ENCODE measurements at regions not wholly inside any gene's neighbourhood (a gene's known extent, or its start where the extent isn't known, plus 50 kb on each side); places are given as distances from the start of the nearest gene placed in this dataset.
A peak's percentile ranks its signal among the peaks of the same experiment; 100 is the strongest.

DNA sequence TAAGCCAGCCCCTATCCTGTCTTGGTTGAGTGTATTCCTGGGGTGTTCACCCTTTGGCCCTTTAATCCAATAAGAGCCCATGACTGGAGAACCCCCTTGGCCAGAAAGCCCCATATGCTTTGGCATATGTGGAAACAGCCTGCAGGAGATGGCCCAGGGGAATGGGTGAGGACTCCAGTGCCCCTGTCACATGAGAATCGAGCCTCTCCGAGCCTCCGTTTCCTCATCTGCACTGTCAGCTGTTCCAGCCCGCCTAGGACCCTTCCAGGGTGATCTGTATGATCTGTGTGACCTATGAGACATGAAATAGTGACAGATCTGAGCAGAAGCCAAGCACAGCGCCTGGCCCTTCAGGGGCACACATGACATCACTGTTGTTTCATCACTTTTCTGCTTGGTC lies 300.7 kb downstream of the ZNF536 start:
- no peak for DNase-seq

DNA sequence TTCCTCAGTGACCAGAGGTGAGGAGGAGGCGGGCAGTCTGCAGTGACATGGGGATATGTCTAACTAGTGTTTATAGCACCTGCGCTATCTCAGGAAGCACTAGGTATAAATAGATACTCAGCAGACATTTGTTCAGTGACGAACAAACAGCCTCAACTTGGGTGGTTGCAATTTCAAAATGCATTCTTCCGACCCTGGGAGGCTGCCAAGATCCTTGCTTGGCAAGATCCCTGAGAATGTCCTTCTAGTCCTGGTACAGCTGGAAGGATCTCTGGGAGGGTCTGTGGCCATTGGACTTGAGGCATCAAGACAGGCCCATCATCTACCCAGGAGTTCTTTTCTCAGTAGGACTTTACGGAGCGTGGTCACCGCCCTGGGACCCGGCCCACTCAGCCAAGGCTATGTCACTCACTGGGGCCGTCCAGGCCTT lies 299.5 kb downstream of the ZNF536 start:
- DNase-seq, result no peak

DNA sequence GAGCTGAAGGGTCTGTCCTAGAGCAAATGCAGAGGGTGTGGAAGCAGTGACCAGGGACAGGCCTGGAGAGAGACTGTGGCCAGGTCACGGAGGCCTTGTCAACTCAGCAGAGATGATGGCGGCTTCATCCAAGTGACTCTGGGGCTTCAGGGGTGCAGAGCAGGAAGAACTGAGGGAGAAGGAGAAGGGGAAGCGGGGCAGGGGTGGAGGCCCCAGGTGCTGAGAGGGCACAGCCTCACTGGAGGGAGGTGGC lies 299.1 kb downstream of the ZNF536 start:
- DNase-seq, result no peak

DNA sequence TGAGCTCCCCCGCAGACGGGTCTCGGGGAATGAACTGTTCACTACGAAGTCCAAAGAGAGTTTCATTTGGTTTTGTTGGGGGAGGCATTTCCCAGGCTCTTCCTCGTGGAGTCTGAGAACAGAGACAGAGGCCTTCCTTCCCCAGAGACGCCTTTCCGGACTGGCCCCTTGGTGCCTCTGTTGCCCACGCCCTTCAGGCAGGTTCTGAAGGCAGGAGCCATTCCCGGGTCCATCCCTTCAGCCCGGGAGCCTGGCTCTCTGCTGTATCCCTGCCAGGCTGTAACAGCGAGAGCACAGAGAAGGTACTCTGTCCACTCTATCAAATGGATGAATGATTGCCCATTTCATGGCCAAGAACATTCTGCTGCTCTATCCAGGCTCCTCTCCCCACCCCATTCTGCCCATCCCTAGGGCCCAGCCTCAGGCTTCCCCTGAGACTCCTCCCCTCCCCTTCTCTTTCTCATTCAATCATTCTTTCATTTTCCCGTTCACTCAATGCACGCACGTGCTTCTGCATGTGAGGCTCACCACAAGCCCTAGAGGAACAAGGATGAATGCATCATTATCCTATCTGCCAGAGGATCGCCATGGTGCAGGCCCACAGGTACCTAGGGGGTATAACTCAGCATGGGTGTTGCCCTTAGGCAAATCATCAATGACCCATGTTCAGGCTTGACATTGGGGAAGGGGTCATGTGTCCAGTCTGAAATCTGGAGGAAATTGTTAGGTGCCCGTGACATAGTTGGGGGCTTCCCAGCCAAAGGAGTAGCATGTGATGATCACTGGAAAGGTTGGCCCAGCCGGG lies 298.6 kb downstream of the ZNF536 start:
- DNase-seq, result no peak

DNA sequence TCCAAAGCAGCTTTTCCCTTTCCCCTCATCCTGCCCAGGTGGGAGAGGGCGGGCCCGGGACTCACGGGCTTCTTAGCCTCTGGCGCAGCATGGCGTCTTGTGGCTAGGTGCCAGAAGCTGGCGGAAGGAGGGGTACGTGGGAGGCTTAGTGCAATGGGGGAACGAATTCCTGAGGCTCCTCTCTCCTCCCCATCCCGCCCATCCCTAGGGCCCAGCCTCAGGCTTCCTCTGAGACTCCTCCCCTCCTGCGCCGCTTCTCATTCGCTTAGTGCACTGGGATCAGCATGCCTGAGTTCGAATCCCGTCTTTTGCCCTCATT lies 297.8 kb downstream of the ZNF536 start:
- no peak for DNase-seq

DNA sequence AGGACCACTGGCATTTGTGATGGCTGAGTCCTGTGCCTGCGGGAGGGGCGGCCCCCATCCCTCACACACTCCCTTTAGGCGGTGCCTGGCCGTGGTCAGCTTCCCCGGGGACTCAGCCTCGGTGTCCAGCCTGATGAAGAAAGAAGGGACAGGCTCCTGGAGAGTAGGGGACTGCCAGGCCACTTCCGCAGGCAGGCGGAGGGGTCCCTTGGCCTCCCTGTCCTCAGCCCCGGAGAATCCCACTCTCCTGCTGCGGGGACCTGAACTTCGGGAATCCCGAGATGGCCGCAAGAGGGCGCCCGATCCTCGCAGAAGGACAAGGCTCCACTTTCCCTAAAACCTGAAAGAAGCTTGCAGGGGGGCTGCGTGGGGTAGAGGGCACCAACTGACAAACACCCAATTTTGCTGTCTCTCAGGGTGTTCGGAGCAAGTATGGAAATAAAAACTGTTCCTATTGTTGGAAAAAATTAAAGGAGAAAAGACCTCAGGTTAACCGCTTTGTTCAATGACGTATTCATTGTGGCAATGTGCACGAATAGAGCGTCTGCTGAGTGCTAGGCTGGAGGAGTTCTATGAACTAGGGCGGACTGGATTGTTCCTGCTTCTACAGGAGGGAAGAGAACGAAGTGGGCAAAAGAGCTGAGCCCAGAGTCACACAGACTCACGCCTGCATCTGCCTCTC lies 297.3 kb downstream of the ZNF536 start:
- no peak for DNase-seq

DNA sequence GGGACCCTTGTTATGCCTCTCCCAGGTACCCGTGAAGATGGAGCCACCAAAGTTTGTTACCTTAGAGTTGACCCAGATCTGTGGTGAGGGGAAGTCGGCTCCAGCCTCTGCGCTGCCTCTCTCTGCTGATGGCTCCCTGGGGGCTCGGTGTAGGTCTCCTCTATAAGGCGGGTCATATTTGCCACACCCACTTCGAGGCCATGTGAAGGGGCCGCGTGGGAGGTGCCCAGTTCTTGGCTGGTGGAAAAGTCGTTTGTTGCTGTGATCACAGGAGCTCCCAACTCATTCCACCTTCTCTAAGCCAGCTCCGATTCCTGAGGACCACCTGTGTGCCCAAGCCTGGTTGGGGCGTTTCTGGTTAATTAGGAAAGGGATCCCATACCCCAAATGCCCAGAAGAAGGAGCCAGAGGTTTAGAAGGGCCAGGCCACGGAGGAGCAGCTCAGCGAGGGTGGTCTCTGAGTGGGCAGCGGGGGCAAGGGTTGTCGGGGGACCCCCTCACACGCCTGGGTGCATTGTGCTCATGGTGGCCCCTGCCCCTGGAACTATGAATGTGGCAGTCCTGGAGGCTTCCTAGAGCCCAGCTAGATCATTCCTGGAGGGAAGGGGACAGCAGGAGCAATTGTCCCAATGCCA lies 296.5 kb downstream of the ZNF536 start:
- no peak for DNase-seq

DNA sequence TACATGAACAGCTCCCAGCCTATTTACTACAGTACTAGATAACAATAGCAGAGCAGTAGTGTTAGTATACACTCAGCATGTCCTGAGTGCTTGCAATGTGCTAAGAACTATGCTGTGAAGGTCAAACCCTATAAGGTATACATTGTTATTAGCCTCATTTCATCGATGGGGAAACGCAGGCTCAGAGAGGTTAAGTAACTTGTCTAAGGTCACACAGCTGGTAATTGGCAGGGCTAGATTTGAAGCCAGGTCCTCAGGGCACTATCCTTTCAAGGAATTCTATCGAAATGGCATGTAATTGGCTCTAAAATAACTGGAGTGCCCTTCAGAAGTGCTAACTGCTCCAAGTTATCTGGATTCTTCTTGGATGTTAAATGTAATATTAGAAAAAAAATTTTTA lies 295.6 kb downstream of the ZNF536 start:
- DNase-seq, result no peak

DNA sequence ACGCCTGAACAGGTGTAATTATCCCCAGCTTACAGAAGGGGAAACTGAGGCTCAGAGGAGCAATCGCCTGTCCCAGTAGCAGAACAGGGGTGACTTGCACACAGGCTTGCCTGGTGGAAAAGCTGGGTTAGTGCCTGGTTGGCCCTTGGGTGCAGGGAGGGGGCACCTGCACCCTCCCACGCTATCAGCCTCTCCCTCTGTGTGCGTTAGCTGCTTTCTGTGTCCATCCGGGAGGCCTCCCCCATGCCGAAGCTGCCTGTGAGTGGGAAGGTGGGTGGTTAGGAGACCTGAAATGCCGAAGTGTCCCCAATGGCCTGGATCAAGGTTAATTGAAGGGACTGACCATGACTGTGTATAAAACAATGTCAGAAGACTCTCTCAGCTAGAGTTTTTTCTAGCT lies 295.0 kb downstream of the ZNF536 start:
- DNase-seq, result no peak

DNA sequence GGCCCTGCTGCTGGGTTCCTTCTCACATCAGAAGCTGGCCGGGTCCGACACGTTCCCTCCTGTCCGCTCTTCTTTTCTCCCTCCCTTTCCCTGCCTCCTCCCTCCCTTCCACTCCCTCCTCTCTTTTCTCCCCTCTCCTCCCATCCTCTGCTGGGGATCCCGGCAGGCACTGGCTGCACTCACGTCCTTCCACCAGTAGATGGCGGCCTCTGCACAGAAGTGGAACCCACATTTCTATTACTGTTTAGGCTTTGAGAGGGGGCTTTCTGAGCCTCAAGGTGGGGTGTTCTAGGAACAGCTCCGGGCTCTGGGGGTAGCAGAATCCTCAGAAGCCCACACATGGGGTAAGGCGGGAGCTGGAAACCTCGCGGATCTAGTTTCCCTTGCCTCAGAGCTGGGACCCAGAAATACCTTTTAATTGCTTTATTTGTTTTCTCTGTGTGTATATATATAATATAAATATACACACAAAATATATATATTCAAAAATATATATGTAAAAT lies 294.2 kb downstream of the ZNF536 start:
- DNase-seq, result no peak

DNA sequence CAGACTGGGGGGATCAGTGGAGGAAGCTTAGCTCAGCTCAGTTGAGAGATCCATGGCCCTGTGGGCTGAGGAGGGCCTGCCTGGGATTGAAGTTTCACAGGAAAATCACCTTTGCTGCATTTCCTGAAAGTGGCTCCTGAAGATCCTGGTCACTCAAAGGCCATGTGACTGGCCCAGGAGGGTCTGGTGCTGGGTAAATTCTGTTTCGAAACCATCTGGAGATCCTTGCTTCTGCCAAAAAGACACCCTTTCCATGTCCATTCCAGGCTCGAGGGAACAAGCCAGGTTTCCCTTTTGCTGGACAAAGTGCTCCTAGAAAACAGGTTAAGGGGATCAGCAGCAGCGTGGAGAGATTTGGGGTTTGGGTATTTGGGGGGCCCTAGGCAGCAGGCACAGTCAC lies 293.3 kb downstream of the ZNF536 start:
- no peak for DNase-seq

DNA sequence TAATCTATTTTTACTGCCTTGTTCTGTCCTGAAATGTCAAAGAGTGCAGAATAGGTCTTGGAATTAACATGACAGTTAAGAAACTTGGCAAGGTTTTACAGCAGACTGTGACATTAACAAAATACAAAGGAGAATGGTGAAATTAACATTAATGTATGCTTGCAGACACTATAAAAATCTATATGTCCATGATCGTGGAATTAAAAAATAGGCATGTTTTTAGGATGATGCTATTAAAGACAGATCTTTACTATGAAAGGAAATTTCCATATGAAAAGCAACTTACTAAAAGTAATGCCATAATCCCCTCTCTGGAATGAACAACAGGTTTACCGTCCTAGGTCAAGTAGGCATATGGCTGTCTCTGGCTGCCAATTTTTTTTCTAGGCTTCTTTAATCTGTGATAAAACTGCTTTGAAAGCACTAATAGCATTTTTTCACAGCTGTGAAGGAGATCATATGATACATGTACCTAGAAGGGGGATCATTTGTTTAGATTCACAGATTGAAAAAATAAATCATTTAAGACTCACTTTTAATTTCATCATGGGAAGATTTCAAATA lies 291.5 kb downstream of the ZNF536 start:
- DNase-seq, result no peak

DNA sequence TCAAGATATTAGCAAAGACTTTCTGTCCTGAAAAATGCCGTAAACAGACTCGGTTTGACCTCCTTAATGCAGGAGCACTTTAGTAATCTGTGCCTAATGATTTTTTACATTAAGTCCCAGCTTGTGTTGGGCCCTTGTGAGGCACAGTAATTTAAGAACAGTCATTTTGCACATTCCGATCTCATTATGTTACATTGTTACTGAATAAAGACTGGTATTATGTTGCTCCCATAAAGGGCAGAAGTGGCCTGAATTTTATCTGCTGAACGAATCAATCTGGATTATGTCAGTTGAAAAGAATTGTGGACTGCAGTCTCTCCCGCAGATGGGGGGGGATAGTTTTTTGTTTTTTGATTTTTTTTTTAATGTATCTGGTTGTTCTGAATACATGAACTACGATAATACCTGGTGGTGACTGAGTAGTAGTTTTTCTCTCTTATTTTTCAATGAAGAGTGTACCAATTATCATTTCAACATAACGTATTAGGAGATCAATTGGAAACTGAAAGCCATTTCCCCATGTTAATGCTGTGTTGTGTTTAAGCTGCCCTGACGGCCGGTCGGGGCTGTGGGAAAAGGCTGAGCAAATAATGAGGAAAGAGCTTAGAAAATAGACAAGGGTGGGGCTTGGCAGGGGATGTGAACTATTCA lies 290.2 kb downstream of the ZNF536 start:
- DNase-seq, result no peak

DNA sequence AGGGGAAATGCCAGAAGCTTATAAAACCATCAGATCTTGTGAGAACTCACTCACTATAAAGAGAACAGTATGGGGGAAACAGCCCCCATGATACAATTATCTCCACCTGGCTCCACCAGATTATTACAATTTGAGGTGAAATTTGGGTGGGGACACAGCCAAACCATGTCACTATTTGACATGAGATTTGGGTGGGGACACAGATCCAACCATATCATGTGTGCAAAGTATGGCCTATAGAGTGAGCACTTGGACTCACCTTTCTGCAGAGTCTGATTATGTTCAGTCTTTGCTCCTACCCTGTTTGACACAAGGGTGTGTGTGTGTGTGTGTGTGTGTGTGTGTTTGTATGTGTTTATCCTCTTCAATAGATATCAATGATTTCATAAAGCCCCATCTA lies 287.5 kb downstream of the ZNF536 start:
- no peak for DNase-seq

DNA sequence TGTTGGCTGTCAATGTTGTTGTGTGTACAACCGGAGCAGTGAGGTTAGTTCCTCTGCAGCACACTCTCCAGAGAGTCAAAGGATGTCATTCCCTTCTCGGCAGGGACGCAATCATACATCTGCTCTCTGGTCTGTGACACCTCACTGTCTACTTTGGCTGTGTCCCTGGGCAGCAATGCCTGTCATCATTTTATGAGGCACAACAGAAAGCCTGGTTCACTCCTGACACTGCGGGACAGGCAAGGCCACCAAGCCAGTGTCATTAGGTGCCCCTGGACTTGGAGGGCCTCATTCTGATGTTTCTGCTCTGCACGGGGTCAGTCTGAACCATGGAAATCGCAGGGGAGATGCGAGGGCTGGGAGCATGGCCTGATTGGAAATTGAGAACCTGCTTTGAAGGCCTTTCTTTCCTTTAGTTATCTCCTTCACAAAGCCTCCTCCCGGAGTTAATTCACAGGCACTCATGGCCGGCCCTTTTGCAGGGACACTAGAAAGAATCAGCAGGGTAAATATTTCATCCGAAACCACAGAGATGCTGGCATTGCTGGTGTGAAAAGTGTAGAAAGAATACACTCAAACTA lies 284.4 kb downstream of the ZNF536 start:
- no peak for DNase-seq

DNA sequence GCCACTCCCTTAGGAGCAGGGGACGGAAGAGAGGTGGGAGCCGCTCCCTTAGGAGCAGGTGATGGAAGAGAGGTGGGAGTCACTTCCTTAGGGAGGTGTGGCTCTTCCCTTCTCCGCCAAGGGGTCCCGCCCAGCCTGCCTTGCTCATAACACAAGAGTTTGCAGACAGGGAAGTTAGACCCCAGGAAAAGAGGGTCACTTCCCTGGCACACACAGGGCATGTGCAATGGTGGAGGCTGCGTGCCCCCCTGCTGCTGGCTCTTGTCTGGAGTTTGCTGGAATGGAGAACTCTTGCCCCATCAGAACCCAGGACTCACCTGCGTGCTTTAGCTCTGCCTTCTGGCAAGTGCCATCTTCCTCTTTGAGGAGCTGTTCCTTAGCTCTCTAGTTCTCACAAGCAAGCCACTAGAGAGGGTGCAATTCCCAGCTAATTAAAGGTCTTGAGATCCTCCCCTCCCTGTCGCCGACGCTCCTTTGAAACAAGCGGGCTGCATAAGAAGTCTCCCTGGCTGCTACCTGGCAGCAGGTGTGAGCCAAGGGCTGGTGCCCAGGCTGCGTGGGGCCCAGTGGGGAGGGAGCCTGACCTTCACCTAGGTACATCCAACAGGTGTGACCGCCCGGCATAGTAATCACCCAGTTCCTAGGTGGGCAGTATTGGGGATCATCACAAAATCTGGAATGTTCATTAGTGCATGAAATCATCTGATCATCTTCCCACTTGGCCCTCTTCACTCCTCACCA lies 281.6 kb downstream of the ZNF536 start:
- DNase-seq, result no peak

DNA sequence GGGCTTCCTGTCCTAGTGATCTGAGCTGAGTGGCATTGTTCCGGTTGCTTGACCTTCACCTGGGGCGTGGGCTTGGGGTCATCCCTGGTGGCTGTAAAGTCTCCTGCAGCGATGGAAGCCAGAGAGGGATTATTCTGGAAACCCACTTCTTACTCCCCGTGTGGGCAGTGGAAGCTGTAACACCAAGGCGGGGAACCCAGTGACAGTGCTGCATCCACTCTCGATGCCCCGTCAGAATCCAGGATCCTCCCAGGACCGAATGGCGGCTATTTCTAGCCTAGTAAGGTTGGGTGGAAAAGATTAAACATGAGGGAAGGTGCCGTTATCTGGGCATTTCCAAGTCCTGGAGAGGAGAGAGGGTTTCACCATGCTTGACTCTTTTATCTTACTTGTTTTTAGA lies 280.6 kb downstream of the ZNF536 start:
- no peak for DNase-seq

DNA sequence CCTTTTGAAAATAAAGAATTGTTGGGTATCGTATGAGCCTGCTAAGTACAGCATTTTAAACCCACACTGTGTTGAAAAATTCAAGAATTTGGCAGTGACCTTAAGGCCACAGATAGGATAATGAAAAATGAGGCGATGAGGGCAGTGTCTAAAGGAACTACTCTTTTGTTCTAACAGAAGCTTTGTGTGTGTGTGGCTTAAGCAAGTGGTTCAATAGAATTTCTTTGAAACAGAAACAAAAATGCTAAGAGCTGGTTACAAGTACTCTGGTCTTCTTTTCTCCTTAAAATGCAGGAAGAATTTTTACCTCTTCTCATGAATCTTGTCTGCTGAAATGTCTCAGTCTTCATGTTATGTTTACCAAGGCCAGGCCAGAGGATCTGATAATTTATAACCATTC lies 279.5 kb downstream of the ZNF536 start:
- DNase-seq, result no peak

DNA sequence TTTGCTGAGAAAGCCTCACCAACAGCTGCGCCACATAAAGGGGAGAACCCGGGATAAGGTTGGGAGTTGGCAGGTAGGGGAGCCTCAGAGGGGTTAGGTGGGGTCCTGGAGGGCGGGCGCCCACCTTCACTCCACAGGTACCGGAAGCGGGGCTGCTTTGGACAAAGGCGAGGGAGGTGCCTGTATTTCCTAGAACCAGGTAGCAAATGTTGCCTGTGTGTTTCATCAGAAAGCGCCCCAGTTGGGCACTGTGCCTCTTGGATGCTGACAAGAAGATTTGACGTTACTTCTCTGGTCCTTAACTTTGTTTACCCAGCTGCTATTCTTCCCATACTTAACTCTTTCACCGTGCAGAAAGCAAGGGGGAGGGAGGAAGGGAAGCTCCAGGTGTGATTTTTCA lies 278.9 kb downstream of the ZNF536 start:
- no peak for DNase-seq

DNA sequence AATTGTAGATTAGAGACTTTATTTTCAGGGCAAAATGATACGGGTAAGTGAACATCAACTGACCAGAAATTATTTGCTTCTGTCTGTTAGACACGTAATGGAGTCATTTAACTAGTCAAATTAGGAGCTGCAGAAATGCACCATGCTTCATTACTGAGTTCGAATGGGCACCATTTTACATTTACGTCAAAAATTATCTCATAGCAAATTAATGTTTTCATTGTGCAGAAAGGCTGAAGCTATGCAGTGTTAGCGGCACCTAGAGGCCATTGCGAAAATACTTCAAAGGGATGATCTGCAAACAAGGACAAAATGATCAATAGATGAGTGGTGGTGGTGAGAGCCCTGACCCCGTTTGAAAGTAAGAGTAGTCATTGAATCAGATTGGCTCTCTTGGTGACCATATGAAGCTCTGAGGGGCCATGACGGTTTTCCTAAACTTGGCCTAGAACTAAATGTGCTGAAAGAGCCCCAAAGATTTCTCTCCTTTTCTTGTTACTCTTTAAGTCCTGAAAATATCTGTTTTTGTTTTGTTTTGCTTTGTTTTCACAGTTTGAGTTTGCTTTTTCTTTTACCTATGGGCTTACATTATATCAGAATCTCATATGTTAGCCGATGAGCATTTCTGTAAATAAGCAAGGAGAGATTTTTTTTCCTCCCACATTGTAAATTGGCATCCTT lies 277.9 kb downstream of the ZNF536 start:
- peak; percentile 41 for DNase-seq

Measured in NCI-H2029 (cell line).